Islet of Langerhans (tissue), 1 donor: ENCODE measurements at regions not wholly inside any gene's neighbourhood (a gene's known extent, or its start where the extent isn't known, plus 50 kb on each side); places are given as distances from the start of the nearest gene placed in this dataset.

ENCODE experiments used
- FAIRE-seq: peaks from one replicate; lab custom pipeline; 2011; peaks lifted over from hg19 to GRCh38; lab: Jason Lieb, UNC

- no peak for FAIRE-seq
Measured at GRCh38 chr14:85731186-85731585, 201.2 kb downstream of the FLRT2 start.

DNA sequence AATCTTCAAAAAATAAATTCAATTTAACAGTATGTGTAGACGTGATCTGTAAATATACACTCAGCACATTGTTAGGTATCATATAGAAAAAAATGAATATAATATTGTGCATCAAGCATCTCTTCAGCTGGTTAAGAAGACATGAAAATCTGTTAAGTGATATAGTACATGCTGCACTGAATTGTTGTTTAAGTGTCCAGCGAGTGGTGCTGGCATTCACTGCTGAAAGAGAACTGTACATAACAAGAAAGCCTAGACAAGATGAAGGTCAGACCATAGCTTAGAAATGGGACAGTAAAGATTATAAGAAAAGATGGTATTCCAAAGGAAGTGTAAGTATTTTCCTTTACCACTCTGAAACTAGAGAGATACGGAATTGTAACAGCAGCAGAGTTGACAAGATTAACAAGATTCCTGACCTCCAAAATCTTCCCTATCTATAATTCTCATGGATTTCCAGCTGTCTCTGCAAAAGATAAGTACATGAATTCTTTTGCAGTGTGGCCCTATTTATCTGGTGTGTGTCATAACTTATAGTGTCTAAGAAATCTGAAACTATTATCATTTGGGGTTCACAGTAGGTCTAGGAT, 198.6 kb downstream of the FLRT2 start:
- no peak for FAIRE-seq

GRCh38 chr14:85714069-85714468, 184.1 kb downstream of the FLRT2 start:
- no peak for FAIRE-seq

DNA sequence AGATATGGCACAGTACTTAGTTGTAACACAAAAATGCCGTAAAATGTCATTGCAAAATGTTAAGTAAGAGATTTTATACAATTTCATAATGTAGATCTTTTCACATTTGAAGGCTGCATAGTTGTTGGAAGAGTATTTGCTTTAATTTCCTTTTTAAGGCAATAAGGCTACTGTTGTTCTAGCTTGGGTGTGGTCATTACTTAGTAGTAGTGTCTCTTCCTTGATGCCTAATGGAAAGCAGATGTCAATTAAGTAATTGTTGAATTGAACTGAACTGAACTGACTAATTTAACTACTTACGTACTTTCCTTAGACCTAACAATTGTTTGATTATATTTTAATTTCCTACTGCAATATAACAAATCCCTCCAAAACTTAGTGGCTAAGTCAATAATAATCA, 181.7 kb downstream of the FLRT2 start:
- no peak for FAIRE-seq
